Right cardiac atrium (tissue), 5 donors: ENCODE measurements at regions not wholly inside any gene's neighbourhood (a gene's known extent, or its start where the extent isn't known, plus 50 kb on each side); places are given as distances from the start of the nearest gene placed in this dataset.
"Not testable (repeated sequence)": the region's sequence is repeated elsewhere in the genome, so short reads cannot be mapped to it uniquely, and the experiment has no call there.

Source experiments
- ATAC-seq, 2 donors: fragments of 200-7000 bp; cut with Tn5 transposase; one replicate each; pipeline versions ENCODE4 v1.8.0 to v1.9.1; 2020; ENCODE audit warnings: moderate library complexity in 2 of 2, mild to moderate bottlenecking in 1 of 2
- DNase-seq, 3 donors: peaks; one replicate each; pipeline ENCODE4 v3.0.0-alpha.2; 2020
- H3K27ac ChIP-seq: one replicate; pipeline ENCODE4 v1.5.1; 2013; ENCODE audit warnings: mild to moderate bottlenecking, low read length, control low read depth, moderate library complexity
- H3K27me3 ChIP-seq: one replicate; pipeline ENCODE4 v1.6.1; 2013; ENCODE audit not compliant: control insufficient read depth, insufficient read depth
- H3K4me1 ChIP-seq: one replicate; pipeline ENCODE4 v1.6.1; 2013; ENCODE audit warnings: low read length; ENCODE audit not compliant: control insufficient read depth, insufficient read depth
- H3K4me3 ChIP-seq: one replicate; pipeline ENCODE4 v1.5.1; 2013; ENCODE audit warnings: low read length, control low read depth
- H3K9me3 ChIP-seq: one replicate; pipeline ENCODE4 v1.6.1; 2013; ENCODE audit warnings: low read length; ENCODE audit not compliant: control insufficient read depth
- WGBS: extraction: QIAGEN DNeasy Blood & Tissue Kit; methylation state at CpG from one replicate; pipeline ENCODE4 v1.1.7; 2013; 5-methylcytosine and 5-hydroxymethylcytosine counted together
- intact Hi-C, 4 donors: fragments of 100-400 bp; cut with DNase I; formaldehyde crosslinking; loops; one replicate each; pipeline versions ENCODE4 v1.11.0 to v1.14.0; 2022 to 2023
- donor health status: healthy with polysubstance abuse.
- donor health status: DM: no; HTN: yes; CAD: no.
- donor health status: DM: no; HTN: no; CAD: no.
- donor health status: DM: no; HTN: yes; CAD: no; lungs with severe emphysema.
- donor health status: DM: yes; HTN: yes; CAD: no.

GRCh38 chr5:27463446-27464149 is 425.2 kb upstream of the CDH9 start:
- no peaks in the 10 kb centered on the region for H3K9me3 ChIP-seq
- no peaks in the 10 kb centered on the region for H3K4me1 ChIP-seq
- no peak overlapping the region for H3K27ac ChIP-seq
- ATAC-seq (no peak), DNase-seq (no peak)
- intact Hi-C loops: no loop called here
- no peak overlapping the region for H3K4me3 ChIP-seq
- H3K27me3 ChIP-seq: no peaks in the 10 kb centered on the region
- WGBS: 76% methylated on average over 8 of the region's 8 CpGs

DNA sequence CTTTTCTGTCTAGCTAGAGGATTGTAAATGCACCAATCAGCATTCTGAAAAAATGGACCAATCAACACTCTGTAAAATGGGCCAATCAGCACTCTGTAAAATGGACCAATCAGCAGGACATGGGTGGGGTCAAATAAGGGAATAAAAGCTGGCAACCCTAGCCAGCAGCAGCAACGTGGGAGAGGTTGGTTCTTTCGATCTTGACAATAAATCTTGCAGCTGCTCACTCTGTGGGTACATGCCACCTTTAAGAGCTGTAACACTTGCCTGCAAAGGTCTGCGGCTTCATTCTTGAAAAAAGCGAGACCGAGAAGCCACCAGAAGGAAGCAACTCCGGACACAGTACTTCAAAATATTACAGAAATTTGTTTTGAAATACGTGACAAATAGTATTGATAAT is 424.6 kb upstream of the CDH9 start:
- WGBS: 77% methylated on average over 7 of the region's 7 CpGs
- ATAC-seq (no peak), DNase-seq (no peak)
- Histone ChIP-seq H3K27me3 (no peaks in the 10 kb centered on the region), H3K4me3 (no peak overlapping the region), H3K4me1 (no peaks in the 10 kb centered on the region), H3K9me3 (no peaks in the 10 kb centered on the region), H3K27ac (no peak overlapping the region)
- intact Hi-C loops: no loop called here

GRCh38 chr5:27458287-27458686 is 419.9 kb upstream of the CDH9 start:
- Histone ChIP-seq H3K9me3 (no peaks in the 10 kb centered on the region), H3K4me1 (no peaks in the 10 kb centered on the region), H3K4me3 (no peak overlapping the region), H3K27me3 (no peaks in the 10 kb centered on the region), H3K27ac (no peak overlapping the region)
- ATAC-seq (no peak), DNase-seq (no peak)
- 78% methylated on average over 1 of the region's 1 CpG for WGBS
- intact Hi-C loops: no loop called here

DNA sequence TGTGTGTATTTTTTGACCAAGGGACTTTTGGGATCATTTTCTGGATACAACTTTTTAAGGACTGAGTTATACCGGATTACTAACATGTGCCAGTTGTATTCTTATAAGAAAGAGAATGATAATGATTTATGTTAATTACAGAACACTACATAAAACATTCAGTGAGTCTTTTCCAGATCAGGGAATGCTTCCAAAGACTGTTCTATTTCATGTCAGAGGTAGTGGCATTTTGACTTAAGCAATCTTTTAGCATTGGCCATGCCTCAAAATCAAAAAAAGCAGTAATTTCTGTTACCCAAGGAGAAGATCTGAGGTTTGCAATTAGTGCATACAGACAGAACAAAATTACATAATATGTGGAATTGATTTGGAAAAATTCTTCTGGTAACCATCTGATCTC is 413.0 kb upstream of the CDH9 start:
- no peak for ATAC-seq
- DNase-seq: no peak
- H3K4me3 ChIP-seq: no peak overlapping the region
- H3K27me3 ChIP-seq: no peaks in the 10 kb centered on the region
- H3K27ac ChIP-seq: no peak overlapping the region
- WGBS: 81% methylated on average over 1 of the region's 1 CpG
- intact Hi-C loops: no loop called here
- H3K9me3 ChIP-seq: peaks cover 3% of the 10 kb centered on the region
- H3K4me1 ChIP-seq: no peaks in the 10 kb centered on the region

- no peak for DNase-seq
- no peak overlapping the region for H3K27ac ChIP-seq
- ATAC-seq: no peak
- intact Hi-C loops: no loop called here
- 72% methylated on average over 3 of the region's 3 CpGs for WGBS
- no peak overlapping the region for H3K4me3 ChIP-seq
- H3K4me1 ChIP-seq: no peaks in the 10 kb centered on the region
- no peaks in the 10 kb centered on the region for H3K27me3 ChIP-seq
- peaks cover 3% of the 10 kb centered on the region for H3K9me3 ChIP-seq
Observed at GRCh38 chr5:27450607-27451006, 412.2 kb upstream of the CDH9 start.

GRCh38 chr5:27439383-27439782 is 401.0 kb upstream of the CDH9 start:
- H3K4me1 ChIP-seq, H3K27me3 ChIP-seq, DNase-seq, H3K27ac ChIP-seq, H3K4me3 ChIP-seq, intact Hi-C loops, H3K9me3 ChIP-seq, ATAC-seq: not testable (repeated sequence)
- 87% methylated on average over 20 of the region's 20 CpGs for WGBS

DNA sequence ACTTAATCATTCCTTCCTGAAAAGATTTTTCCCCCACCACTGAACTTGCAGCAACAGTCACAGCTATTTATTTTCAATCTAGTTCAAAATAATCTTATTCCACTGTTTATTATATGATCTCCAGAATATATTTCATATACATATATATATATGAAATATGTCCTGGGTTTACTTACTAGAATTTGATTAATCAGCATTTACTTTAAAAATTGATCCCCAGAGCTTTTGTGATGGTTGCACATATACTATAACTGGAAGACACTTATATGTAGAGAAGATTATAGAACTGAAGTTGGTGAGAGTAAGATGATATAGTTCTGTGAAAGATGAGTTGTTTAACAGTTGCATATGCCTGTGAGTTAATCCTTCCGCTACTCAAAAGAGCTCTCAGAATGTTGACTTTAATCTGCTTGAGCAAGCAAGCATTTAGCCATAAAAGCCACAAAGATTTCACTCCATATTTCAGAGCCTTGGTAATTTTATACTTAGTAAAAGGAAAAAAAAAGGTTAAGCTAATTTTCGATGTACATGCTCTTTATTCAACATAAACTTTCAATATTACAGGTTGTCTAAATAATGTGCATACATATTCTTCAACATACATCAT is 399.3 kb upstream of the CDH9 start:
- Histone ChIP-seq H3K9me3 (peaks cover 2% of the 10 kb centered on the region), H3K4me1 (no peaks in the 10 kb centered on the region), H3K4me3 (no peak overlapping the region), H3K27ac (no peak overlapping the region), H3K27me3 (no peaks in the 10 kb centered on the region)
- 83% methylated on average over 2 of the region's 2 CpGs for WGBS
- ATAC-seq: no peak
- no peak for DNase-seq
- intact Hi-C loops: no loop called here

GRCh38 chr5:27434335-27434734 is 395.9 kb upstream of the CDH9 start:
- ATAC-seq (no peak), DNase-seq (no peak)
- intact Hi-C loops: no loop called here
- Histone ChIP-seq H3K4me1 (no peaks in the 10 kb centered on the region), H3K4me3 (no peak overlapping the region), H3K27me3 (no peaks in the 10 kb centered on the region), H3K27ac (no peak overlapping the region), H3K9me3 (peaks cover 2% of the 10 kb centered on the region)
- WGBS: 86% methylated on average over 4 of the region's 4 CpGs

DNA sequence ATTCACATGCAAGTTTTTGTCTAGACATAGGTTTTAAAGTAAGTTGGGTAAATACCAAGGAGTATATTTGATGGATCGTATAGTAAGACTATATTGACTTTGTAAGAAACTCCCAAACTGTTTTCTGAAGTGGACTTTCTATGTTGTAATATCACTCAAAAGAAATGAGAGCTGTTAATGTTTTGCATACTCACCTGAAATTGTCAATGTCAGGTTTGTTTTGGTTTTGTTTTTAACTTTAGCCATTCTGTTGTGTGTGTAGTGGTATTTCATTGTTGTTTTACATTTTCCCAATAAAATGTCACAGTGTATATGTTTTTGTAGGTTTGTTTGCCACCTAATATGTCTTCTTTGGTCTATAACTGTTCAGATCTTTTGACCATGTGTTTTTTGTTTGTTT is 375.7 kb upstream of the CDH9 start:
- ATAC-seq (no peak), DNase-seq (no peak)
- intact Hi-C loops: no loop called here
- Histone ChIP-seq H3K9me3 (no peaks in the 10 kb centered on the region), H3K27ac (no peak overlapping the region), H3K4me3 (no peak overlapping the region), H3K4me1 (no peaks in the 10 kb centered on the region), H3K27me3 (no peaks in the 10 kb centered on the region)
- WGBS: 86% methylated on average over 1 of the region's 1 CpG

DNA sequence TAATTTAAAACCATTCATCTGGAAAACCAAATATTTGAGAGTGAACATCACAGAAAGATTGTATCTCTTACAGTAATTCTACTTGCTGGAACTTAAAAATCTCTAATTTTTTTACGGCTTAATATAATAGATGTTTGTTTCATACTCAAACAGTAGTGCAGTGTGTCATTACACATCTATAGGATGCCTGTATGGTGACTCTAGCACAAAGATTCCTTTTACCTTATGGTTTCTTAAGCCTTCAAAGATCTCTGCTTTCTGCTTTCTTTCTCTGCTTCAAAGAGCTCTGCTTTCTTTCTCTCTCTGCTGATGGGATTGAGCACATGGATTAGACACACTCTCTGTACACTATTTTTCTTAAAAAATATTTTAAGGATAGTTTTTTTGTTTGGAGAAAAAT is 374.0 kb upstream of the CDH9 start:
- Histone ChIP-seq H3K4me1 (no peaks in the 10 kb centered on the region), H3K4me3 (no peak overlapping the region), H3K27ac (no peak overlapping the region), H3K9me3 (no peaks in the 10 kb centered on the region), H3K27me3 (no peaks in the 10 kb centered on the region)
- 70% methylated on average over 1 of the region's 1 CpG for WGBS
- DNase-seq (no peak), ATAC-seq (no peak)
- intact Hi-C loops: no loop called here

- H3K4me3 ChIP-seq: no peak overlapping the region
- no peak for DNase-seq
- intact Hi-C loops: no loop called here
- WGBS: 72% methylated on average over 1 of the region's 1 CpG
- ATAC-seq: no peak
- no peaks in the 10 kb centered on the region for H3K4me1 ChIP-seq
- no peak overlapping the region for H3K27ac ChIP-seq
- no peaks in the 10 kb centered on the region for H3K9me3 ChIP-seq
- no peaks in the 10 kb centered on the region for H3K27me3 ChIP-seq
Observed at GRCh38 chr5:27406020-27406419, 367.6 kb upstream of the CDH9 start.
